NCI-H82 treated with DMSO at 0.1 percent for 48 hours (cell line): ENCODE measurements at regions not wholly inside any gene's neighbourhood (a gene's known extent, or its start where the extent isn't known, plus 50 kb on each side); places are given as distances from the start of the nearest gene placed in this dataset.
"Not testable (repeated sequence)": the region's sequence is repeated elsewhere in the genome, so short reads cannot be mapped to it uniquely, and the experiment has no call there.

ENCODE experiments used
- DNase-seq: peaks from one replicate; lab custom pipeline; 2025; ENCODE audit not compliant: unreplicated experiment; lab: John Stamatoyannopoulos, UW

DNA sequence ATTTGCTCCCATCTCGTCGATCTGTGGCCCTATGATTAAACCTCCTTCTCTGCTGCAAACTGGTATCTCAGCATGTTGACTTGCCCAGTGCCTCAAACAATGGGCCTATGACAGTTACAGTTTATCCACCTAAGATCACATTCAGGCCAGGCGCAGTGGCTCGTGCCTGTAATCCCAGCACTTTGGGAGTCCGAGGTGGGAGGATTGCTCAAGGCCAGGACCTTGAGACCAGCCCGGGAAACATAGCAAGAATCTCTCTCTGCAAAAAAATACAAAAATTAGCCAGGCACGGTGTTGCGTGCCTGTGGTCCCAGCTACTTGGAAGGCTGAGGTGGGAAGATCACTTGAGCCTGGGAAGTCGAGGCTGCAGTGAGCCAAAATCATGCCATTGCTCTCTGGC lies 79.8 kb upstream of the ADGRL1 start:
- not testable (repeated sequence) for DNase-seq

DNA sequence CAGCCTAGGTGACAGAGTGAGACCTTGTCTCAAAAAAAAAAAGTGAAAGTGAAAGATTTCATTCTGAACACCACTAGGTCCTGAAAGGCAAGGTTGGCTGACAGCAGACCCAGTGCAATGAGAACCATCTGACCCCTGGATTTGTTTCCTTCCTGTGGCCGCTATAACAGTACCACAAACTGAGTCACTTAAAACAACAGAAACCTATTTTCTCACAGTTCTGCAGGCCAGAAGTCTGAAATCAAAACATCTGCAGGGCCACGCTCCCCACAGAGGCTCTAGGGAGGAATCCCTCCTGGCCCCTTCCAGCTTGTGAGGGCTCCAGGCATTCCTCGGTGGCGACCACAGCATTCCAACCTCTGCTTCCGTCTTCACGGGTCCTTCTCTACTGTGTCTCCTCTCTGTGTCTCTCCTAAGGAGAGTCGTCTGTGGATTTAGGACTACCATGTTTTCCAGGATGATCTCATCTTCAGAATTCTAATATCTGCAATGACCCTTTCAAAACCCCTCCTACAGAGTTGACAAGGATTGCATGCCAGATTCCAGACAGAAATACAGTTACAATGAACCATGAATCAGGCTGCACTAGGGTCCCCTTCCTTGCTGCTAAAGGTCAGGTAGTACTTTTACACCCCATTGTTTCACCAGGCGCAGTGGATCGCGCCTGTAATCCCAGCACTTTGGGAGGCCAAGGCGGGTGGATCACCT lies 78.0 kb upstream of the ADGRL1 start:
- DNase-seq = not testable (repeated sequence)

DNA sequence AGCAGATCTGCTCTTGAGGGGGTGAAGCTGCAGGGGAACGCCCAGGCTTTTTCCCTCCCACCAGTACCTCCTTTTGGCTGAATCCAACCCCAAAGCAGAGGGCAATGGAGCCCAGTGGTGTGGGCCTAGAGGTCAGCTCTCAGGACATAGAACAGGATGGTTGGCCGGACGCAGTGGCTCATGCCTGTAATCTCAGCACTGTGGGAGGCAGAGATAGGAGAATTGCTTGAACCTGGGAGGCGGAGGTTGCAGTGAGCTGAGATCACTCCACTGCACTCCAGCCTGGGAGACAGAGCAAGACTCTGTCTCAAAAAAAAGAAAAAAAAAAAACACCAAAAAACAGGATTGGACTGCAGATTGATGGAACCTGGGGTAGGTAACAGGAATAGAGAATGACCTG lies 73.3 kb upstream of the ADGRL1 start:
- DNase-seq = not testable (repeated sequence)

DNA sequence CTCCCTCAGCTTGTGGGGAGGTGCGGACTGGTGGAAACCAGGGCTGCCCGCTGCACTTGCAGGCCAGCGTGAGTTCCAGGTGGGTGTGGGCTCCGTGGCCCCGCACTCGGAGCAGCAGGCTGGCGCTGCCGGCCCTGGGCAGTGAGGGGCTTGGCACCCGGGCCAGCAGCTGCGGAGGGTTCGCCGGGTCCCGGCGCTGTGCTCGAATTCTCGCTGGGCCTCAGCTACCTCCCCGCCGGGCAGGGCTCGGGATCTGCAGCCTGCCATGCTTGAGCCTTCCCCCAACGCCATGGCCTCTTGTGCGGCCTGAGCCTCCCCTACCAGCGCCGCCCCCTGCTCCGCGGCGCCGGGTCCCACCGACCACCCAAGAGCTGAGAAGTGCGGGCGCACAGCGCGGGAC lies 71.6 kb upstream of the ADGRL1 start:
- DNase-seq = no peak

DNA sequence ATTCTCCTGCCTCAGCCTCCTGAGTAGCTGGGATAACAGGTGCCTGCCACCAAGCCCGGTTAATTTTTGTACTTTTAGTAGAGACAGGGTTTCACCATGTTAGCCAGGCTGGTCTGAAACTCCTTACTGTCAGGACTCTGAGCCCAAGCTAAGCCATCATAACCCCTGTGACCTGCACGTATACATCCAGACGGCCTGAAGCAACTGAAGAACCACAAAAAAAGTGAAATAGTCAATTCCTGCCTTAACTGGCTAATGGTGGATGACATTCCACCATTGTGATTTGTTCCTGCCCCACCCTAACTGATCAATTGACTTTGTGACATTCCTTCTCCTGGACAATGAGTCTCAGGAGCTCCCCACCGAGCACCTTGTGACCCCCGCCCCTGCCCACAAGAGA lies 69.9 kb upstream of the ADGRL1 start:
- not testable (repeated sequence) for DNase-seq

GRCh38 chr19:14272623-14273022 lies 66.7 kb upstream of the ADGRL1 start:
- DNase-seq = no peak

GRCh38 chr19:14271840-14272239 lies 65.9 kb upstream of the ADGRL1 start:
- peak; percentile 37 for DNase-seq

DNA sequence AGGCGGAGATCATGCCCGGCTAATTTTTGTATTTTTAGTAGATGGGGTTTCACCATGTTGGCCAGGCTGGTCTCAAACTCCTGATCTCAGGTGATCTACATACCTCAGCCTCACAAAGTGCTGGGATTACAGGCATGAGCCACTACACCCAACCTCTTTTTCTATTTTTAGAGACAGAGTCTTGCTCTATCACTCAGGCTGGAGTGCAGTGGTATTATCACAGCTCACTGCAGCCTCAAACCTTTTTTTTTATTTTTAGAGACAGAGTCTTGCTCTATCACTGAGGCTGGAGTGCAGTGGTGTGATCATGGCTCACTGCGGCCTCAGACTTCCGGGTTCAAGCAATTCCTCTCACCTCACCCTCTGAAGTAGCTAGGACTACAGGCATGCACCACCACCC lies 64.6 kb upstream of the ADGRL1 start:
- not testable (repeated sequence) for DNase-seq

- DNase-seq = no peak
These were observed 61.3 kb upstream of the ADGRL1 start for GRCh38 chr19:14267224-14267741.

- not testable (repeated sequence) for DNase-seq
These were observed 60.2 kb upstream of the ADGRL1 start for GRCh38 chr19:14266208-14266607.

DNA sequence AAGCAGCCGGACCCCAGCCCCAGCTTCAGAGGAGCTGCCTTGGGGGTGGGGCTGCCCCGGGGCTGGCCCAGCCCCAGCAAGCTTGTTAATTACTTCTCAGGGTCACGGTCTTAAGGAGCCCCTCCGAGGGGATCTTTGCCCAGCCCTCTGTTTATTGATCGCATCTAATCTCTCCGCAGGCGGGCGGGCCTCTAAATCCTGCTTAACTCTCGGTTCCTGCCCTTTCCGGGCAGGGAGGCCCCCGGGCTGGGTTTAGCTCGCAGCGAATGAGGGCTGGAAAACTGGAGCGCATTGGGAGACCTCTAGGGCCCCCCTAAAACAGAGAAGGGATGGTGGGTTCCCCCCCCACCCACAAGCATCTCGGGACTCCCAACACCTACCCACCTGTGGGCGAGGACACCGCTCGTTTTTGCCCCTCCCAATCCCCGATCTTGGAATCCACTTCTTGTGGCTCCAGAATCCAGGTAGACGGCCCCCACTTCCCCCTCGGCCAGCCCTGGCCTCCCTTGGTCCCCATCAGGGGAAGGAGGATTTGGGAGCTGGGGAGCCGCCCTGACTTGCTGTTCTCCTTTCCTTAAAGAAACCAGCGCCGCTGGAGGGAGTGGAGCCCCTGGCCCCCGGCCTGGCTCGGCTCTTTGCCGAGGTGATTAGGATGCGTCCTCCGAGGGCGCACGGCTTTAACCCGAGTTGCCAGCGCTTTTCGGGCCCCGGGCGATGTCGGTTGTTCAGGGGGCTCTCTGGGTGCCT lies 59.5 kb upstream of the ADGRL1 start:
- DNase-seq = peak; percentile 90

DNA sequence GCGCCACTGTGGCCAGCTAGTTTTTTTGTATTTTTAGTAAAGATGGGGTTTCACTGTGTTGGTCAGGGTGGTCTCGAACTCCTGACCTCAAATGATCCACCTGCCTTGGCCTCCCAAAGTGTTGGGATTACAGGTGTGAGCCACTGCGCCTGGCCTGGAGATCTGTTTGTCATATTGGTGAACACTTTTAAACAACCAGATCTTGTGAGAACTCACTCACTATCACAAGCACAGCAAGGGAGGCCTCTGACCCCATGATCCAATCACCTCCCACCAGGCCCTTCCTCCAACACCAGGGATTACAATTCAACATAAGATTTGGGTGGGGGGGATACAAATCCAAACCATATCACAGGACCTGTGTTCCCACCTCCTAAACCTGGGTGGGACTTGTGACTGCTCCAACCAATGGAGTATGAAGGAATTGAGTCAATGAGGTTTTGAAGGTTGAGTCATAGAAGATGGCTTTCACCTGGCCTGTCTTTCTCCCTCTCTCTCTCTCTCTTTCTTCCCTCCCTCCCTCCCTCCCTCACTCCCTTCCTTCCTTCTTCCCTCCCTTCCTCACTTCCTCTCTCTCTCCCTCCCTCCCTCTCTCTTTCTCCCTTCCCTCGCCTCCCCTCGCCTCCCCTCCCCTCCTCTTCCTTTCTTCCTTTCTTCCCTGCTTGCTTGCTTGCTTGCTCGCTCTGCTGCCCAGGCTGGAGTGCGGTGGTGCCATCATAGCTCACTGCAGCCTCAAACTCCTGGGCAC lies 50.1 kb upstream of the ADGRL1 start:
- not testable (repeated sequence) for DNase-seq
